ENCODE measurements at regions not wholly inside any gene's neighbourhood (a gene's known extent, or its start where the extent isn't known, plus 50 kb on each side); places are given as distances from the start of the nearest gene placed in this dataset.
"Not testable (repeated sequence)": the region's sequence is repeated elsewhere in the genome, so short reads cannot be mapped to it uniquely, and the experiment has no call there.

GRCh38 chr4:175068266-175068665 is 150.1 kb downstream of the ADAM29 start:
- Histone ChIP-seq H3K27ac (ENCODE audit: low read depth, low read length) (no peak overlapping the region), H3K9ac (ENCODE audit: low read depth, low read length) (no peak overlapping the region), H3K27me3 (ENCODE audit: insufficient read depth, low read length) (no peaks in the 10 kb centered on the region), H3K9me3 (ENCODE audit: insufficient read depth, low read depth, low read length) (no peaks in the 10 kb centered on the region), H3K4me3 (ENCODE audit: low read length) (no peak overlapping the region), H3K4me1 (ENCODE audit: insufficient read depth, low read length) (peaks cover 10% of the 10 kb centered on the region), H3K36me3 (ENCODE audit: insufficient read depth, low read length) (no peaks in the 10 kb centered on the region)

- WGBS, result 91% methylated on average over 3 of the region's 3 CpGs
- H3K9me3 ChIP-seq (ENCODE audit: insufficient read depth, low read depth, low read length), result no peaks in the 10 kb centered on the region
- no peak overlapping the region for H3K4me3 ChIP-seq (ENCODE audit: low read length)
- no peaks in the 10 kb centered on the region for H3K27me3 ChIP-seq (ENCODE audit: insufficient read depth, low read length)
- H3K4me1 ChIP-seq (ENCODE audit: insufficient read depth, low read length), result peaks cover 10% of the 10 kb centered on the region
- no peaks in the 10 kb centered on the region for H3K36me3 ChIP-seq (ENCODE audit: insufficient read depth, low read length)
- no peak overlapping the region for H3K27ac ChIP-seq (ENCODE audit: low read depth, low read length)
- H3K9ac ChIP-seq (ENCODE audit: low read depth, low read length), result no peak overlapping the region
These were observed 152.3 kb downstream of the ADAM29 start for GRCh38 chr4:175070444-175070843.

GRCh38 chr4:175071123-175071522 is 153.0 kb downstream of the ADAM29 start:
- no peaks in the 10 kb centered on the region for H3K36me3 ChIP-seq (ENCODE audit: insufficient read depth, low read length)
- peaks cover 10% of the 10 kb centered on the region for H3K4me1 ChIP-seq (ENCODE audit: insufficient read depth, low read length)
- no peak overlapping the region for H3K4me3 ChIP-seq (ENCODE audit: low read length)
- no peaks in the 10 kb centered on the region for H3K9me3 ChIP-seq (ENCODE audit: insufficient read depth, low read depth, low read length)
- H3K9ac ChIP-seq (ENCODE audit: low read depth, low read length), result no peak overlapping the region
- no peak overlapping the region for H3K27ac ChIP-seq (ENCODE audit: low read depth, low read length)
- WGBS, result 35% methylated on average over 3 of the region's 3 CpGs
- H3K27me3 ChIP-seq (ENCODE audit: insufficient read depth, low read length), result no peaks in the 10 kb centered on the region

GRCh38 chr4:175087145-175087544 is 169.0 kb downstream of the ADAM29 start:
- 100% methylated on average over 1 of the region's 1 CpG for WGBS
- peaks cover 7% of the 10 kb centered on the region for H3K9me3 ChIP-seq (ENCODE audit: insufficient read depth, low read depth, low read length)
- no peak overlapping the region for H3K27ac ChIP-seq (ENCODE audit: low read depth, low read length)
- H3K4me1 ChIP-seq (ENCODE audit: insufficient read depth, low read length), result no peaks in the 10 kb centered on the region
- no peaks in the 10 kb centered on the region for H3K36me3 ChIP-seq (ENCODE audit: insufficient read depth, low read length)
- no peak overlapping the region for H3K9ac ChIP-seq (ENCODE audit: low read depth, low read length)
- no peak overlapping the region for H3K4me3 ChIP-seq (ENCODE audit: low read length)
- no peaks in the 10 kb centered on the region for H3K27me3 ChIP-seq (ENCODE audit: insufficient read depth, low read length)

GRCh38 chr4:175090116-175090515 is 172.0 kb downstream of the ADAM29 start:
- whole genome bisulfite sequencing, result 90% methylated on average over 1 of the region's 2 CpGs

GRCh38 chr4:175091649-175092048 is 173.5 kb downstream of the ADAM29 start:
- Histone ChIP-seq H3K27me3 (ENCODE audit: insufficient read depth, low read length) (no peaks in the 10 kb centered on the region), H3K9ac (ENCODE audit: low read depth, low read length) (no peak overlapping the region), H3K27ac (ENCODE audit: low read depth, low read length) (no peak overlapping the region), H3K9me3 (ENCODE audit: insufficient read depth, low read depth, low read length) (peaks cover 7% of the 10 kb centered on the region), H3K4me3 (ENCODE audit: low read length) (no peak overlapping the region), H3K4me1 (ENCODE audit: insufficient read depth, low read length) (no peaks in the 10 kb centered on the region), H3K36me3 (ENCODE audit: insufficient read depth, low read length) (no peaks in the 10 kb centered on the region)
- whole genome bisulfite sequencing, result 99% methylated on average over 4 of the region's 5 CpGs

More at GRCh38 chr4:175090116-175090515, 172.0 kb downstream of the ADAM29 start:
- Histone ChIP-seq H3K4me1 (ENCODE audit: insufficient read depth, low read length) (no peaks in the 10 kb centered on the region), H3K9me3 (ENCODE audit: insufficient read depth, low read depth, low read length) (peaks cover 7% of the 10 kb centered on the region), H3K4me3 (ENCODE audit: low read length) (no peak overlapping the region), H3K27me3 (ENCODE audit: insufficient read depth, low read length) (no peaks in the 10 kb centered on the region), H3K27ac (ENCODE audit: low read depth, low read length) (no peak overlapping the region), H3K9ac (ENCODE audit: low read depth, low read length) (no peak overlapping the region), H3K36me3 (ENCODE audit: insufficient read depth, low read length) (no peaks in the 10 kb centered on the region)

- no peak overlapping the region for H3K27ac ChIP-seq (ENCODE audit: low read depth, low read length)
- H3K9ac ChIP-seq (ENCODE audit: low read depth, low read length), result no peak overlapping the region
- WGBS, result 92% methylated on average over 20 of the region's 20 CpGs
- H3K27me3 ChIP-seq (ENCODE audit: insufficient read depth, low read length), result no peaks in the 10 kb centered on the region
- peaks cover 7% of the 10 kb centered on the region for H3K9me3 ChIP-seq (ENCODE audit: insufficient read depth, low read depth, low read length)
- no peak overlapping the region for H3K4me3 ChIP-seq (ENCODE audit: low read length)
- H3K36me3 ChIP-seq (ENCODE audit: insufficient read depth, low read length), result no peaks in the 10 kb centered on the region
- no peaks in the 10 kb centered on the region for H3K4me1 ChIP-seq (ENCODE audit: insufficient read depth, low read length)
These were observed 174.0 kb downstream of the ADAM29 start for GRCh38 chr4:175092114-175092513.

- not testable (repeated sequence) for H3K27me3 ChIP-seq (ENCODE audit: insufficient read depth, low read length); H3K4me3 ChIP-seq (ENCODE audit: low read length); H3K9me3 ChIP-seq (ENCODE audit: insufficient read depth, low read depth, low read length); H3K9ac ChIP-seq (ENCODE audit: low read depth, low read length); H3K36me3 ChIP-seq (ENCODE audit: insufficient read depth, low read length); H3K4me1 ChIP-seq (ENCODE audit: insufficient read depth, low read length); H3K27ac ChIP-seq (ENCODE audit: low read depth, low read length)
- 97% methylated on average over 9 of the region's 9 CpGs for WGBS
These were observed 174.9 kb downstream of the ADAM29 start for GRCh38 chr4:175093055-175093454.

- no peak overlapping the region for H3K9ac ChIP-seq (ENCODE audit: low read depth, low read length)
- no peak overlapping the region for H3K27ac ChIP-seq (ENCODE audit: low read depth, low read length)
- H3K9me3 ChIP-seq (ENCODE audit: insufficient read depth, low read depth, low read length), result no peaks in the 10 kb centered on the region
- H3K4me1 ChIP-seq (ENCODE audit: insufficient read depth, low read length), result no peaks in the 10 kb centered on the region
- no peak overlapping the region for H3K4me3 ChIP-seq (ENCODE audit: low read length)
- H3K27me3 ChIP-seq (ENCODE audit: insufficient read depth, low read length), result no peaks in the 10 kb centered on the region
- H3K36me3 ChIP-seq (ENCODE audit: insufficient read depth, low read length), result no peaks in the 10 kb centered on the region
- WGBS, result 83% methylated on average over 2 of the region's 2 CpGs
These were observed 185.2 kb downstream of the ADAM29 start for GRCh38 chr4:175103403-175103802.

- no CpG with 5 or more reads among the region's 2 CpGs for WGBS
- no peak overlapping the region for H3K27ac ChIP-seq (ENCODE audit: low read depth, low read length)
- H3K36me3 ChIP-seq (ENCODE audit: insufficient read depth, low read length), result no peaks in the 10 kb centered on the region
- H3K4me3 ChIP-seq (ENCODE audit: low read length), result no peak overlapping the region
- H3K4me1 ChIP-seq (ENCODE audit: insufficient read depth, low read length), result no peaks in the 10 kb centered on the region
- H3K27me3 ChIP-seq (ENCODE audit: insufficient read depth, low read length), result no peaks in the 10 kb centered on the region
- H3K9me3 ChIP-seq (ENCODE audit: insufficient read depth, low read depth, low read length), result peaks cover 4% of the 10 kb centered on the region; the same call in 1 of the 2 replicates
- no peak overlapping the region for H3K9ac ChIP-seq (ENCODE audit: low read depth, low read length)
These were observed 188.1 kb downstream of the ADAM29 start for GRCh38 chr4:175106301-175106700.

- no peaks in the 10 kb centered on the region for H3K4me1 ChIP-seq (ENCODE audit: insufficient read depth, low read length)
- no peak overlapping the region for H3K4me3 ChIP-seq (ENCODE audit: low read length)
- peaks cover 5% of the 10 kb centered on the region; the same call in 1 of the 2 replicates for H3K9me3 ChIP-seq (ENCODE audit: insufficient read depth, low read depth, low read length)
- WGBS, result 93% methylated on average over 5 of the region's 5 CpGs
- H3K9ac ChIP-seq (ENCODE audit: low read depth, low read length), result no peak overlapping the region
- no peaks in the 10 kb centered on the region for H3K27me3 ChIP-seq (ENCODE audit: insufficient read depth, low read length)
- no peaks in the 10 kb centered on the region for H3K36me3 ChIP-seq (ENCODE audit: insufficient read depth, low read length)
- H3K27ac ChIP-seq (ENCODE audit: low read depth, low read length), result no peak overlapping the region
These were observed 191.8 kb downstream of the ADAM29 start for GRCh38 chr4:175109933-175110332.

GRCh38 chr4:175125410-175126068 is 207.4 kb downstream of the ADAM29 start:
- Histone ChIP-seq H3K27ac (ENCODE audit: low read depth, low read length) (no peak overlapping the region), H3K36me3 (ENCODE audit: insufficient read depth, low read length) (no peaks in the 10 kb centered on the region), H3K9me3 (ENCODE audit: insufficient read depth, low read depth, low read length) (peaks cover 27% of the 10 kb centered on the region), H3K27me3 (ENCODE audit: insufficient read depth, low read length) (no peaks in the 10 kb centered on the region), H3K9ac (ENCODE audit: low read depth, low read length) (no peak overlapping the region), H3K4me1 (ENCODE audit: insufficient read depth, low read length) (no peaks in the 10 kb centered on the region), H3K4me3 (ENCODE audit: low read length) (no peak overlapping the region)
- WGBS, result 96% methylated on average over 3 of the region's 4 CpGs

Measured in HUES64 (cell line).